ENCODE measurements at regions not wholly inside any gene's neighbourhood (a gene's known extent, or its start where the extent isn't known, plus 50 kb on each side); places are given as distances from the start of the nearest gene placed in this dataset.
A peak's percentile ranks its signal among the peaks of the same experiment; 100 is the strongest.

- DNase-seq (no peak), ATAC-seq (no peak)
- H3K27me3 Mint-ChIP-seq: peaks cover 0 to 5% (median 0%) of the 10 kb centered on the region in 5 donors
- no peaks in the 10 kb centered on the region for H3K36me3 Mint-ChIP-seq
- no peaks in the 10 kb centered on the region for H3K4me1 Mint-ChIP-seq
- POLR2A ChIA-PET: no interaction called here
- no peaks in the 10 kb centered on the region for H3K9me3 Mint-ChIP-seq
- no peak overlapping the region for H3K27ac Mint-ChIP-seq
- H3K4me3 Mint-ChIP-seq: no peak overlapping the region
Observed at GRCh38 chr12:24759155-24759554, 189.7 kb downstream of the BCAT1 start.

- no peaks in the 10 kb centered on the region for H3K4me1 Mint-ChIP-seq
- H3K36me3 Mint-ChIP-seq: no peaks in the 10 kb centered on the region
- H3K27me3 Mint-ChIP-seq: peaks cover 0 to 5% (median 0%) of the 10 kb centered on the region in 5 donors
- H3K4me3 Mint-ChIP-seq: no peak overlapping the region
- no peak overlapping the region for H3K27ac Mint-ChIP-seq
- H3K9me3 Mint-ChIP-seq: no peaks in the 10 kb centered on the region
- ATAC-seq (no peak), DNase-seq (no peak)
- POLR2A ChIA-PET: no interaction called here
Observed at GRCh38 chr12:24756479-24757024, 192.3 kb downstream of the BCAT1 start.

DNA sequence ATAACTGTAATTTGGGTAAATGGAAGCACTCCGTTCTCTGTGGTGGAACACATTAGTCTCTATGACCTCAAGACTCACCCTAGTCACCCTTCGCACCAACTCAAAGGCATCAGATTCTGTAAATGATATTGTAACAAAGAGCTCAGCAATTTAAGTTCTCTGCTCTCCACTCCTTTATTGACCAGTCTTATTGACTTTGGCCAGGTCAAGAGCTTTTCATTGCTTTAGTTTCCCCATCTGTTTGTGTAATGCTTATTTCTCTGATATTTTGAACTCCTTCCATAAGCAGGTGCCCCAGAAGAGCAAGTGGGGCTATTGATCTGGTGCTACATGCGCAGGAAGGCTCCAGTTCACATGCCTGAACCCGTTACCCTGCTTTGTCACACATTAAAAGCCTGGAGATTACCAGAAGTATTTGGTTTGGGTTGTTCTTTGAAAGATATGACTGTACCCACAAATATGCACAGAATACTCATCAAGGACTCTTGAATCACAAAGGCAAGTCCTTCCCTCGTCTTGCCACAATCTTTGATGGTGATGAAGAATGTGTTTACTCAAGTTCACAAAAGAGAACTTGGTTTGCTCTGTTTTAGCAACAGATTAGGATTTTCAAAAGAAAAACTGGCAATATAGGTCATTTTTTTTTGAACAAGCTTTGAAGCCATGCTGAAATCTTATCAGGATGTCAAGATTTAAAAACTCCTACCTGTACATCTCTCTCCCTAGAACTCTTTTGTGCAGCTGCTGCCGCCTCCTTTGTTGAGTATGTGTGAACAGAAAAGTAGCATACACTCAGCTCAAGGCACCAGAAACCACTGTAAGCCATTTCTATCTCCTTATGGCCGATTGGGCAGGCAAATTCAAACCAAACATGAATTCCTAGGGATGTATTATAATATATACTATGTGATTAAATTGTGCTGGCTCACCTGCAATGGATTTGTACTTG, 193.9 kb downstream of the BCAT1 start:
- DNase-seq (no peak), ATAC-seq (no peak)
- peaks cover 0 to 5% (median 0%) of the 10 kb centered on the region in 5 donors for H3K27me3 Mint-ChIP-seq

GRCh38 chr12:24752763-24753462, 196.0 kb downstream of the BCAT1 start:
- no peaks in the 10 kb centered on the region for H3K4me1 Mint-ChIP-seq
- no peak for ATAC-seq
- no peak overlapping the region for H3K4me3 Mint-ChIP-seq
- H3K27ac Mint-ChIP-seq: no peak overlapping the region
- no peaks in the 10 kb centered on the region for H3K36me3 Mint-ChIP-seq
- H3K27me3 Mint-ChIP-seq: peaks cover 0 to 5% (median 0%) of the 10 kb centered on the region in 5 donors
- H3K9me3 Mint-ChIP-seq: no peaks in the 10 kb centered on the region
- POLR2A ChIA-PET: no interaction called here
- DNase-seq: no peak

More for the DNA sequence above, 193.9 kb downstream of the BCAT1 start:
- Mint-ChIP-seq H3K9me3 (no peaks in the 10 kb centered on the region), H3K4me1 (no peaks in the 10 kb centered on the region), H3K27ac (no peak overlapping the region), H3K36me3 (no peaks in the 10 kb centered on the region), H3K4me3 (no peak overlapping the region)
- POLR2A ChIA-PET: no interaction called here

DNA sequence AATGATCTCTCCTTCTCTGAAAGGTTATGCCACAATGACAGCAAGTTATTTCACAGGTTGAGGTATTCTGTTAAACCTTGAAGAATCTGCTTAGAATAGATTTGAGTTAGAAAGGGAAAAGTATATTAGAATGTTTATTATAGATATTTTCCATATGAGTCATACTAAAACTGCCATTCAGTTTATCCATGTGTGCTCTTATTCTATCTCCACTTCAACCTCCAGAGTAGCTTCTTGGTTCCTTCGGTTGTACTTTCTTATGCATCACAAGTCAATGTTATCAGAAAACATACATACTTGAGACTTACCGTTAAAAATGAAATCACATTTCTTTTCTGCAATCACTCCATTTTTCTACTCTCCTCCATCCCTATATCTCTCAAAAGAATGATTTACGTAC, 197.7 kb downstream of the BCAT1 start:
- ATAC-seq (no peak), DNase-seq (no peak)
- H3K27ac Mint-ChIP-seq: no peak overlapping the region
- no peaks in the 10 kb centered on the region for H3K36me3 Mint-ChIP-seq
- no peak overlapping the region for H3K4me3 Mint-ChIP-seq
- no peaks in the 10 kb centered on the region for H3K9me3 Mint-ChIP-seq
- peaks cover 0 to 5% (median 0%) of the 10 kb centered on the region in 5 donors for H3K27me3 Mint-ChIP-seq
- POLR2A ChIA-PET: no interaction called here
- H3K4me1 Mint-ChIP-seq: no peaks in the 10 kb centered on the region

DNA sequence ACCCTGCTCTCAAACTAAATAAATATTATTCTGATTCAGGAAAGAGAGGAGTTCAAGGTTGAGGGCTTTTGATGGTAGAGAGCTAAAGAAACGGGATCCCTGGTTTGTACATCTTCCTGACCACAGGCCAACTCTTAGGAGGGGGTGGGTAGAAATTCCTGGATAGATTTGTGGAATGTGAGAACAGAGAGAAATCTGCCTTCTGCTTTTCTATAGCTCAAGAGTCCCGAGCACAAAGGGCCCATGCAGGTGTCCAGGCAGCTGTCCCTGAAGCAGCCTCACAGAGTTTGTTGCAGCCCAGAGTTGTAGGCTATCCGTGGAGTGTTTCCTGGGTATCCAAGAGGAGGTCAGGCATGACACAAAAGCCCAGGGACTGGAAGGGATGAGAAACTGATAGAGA, 198.6 kb downstream of the BCAT1 start:
- no peaks in the 10 kb centered on the region for H3K36me3 Mint-ChIP-seq
- H3K27ac Mint-ChIP-seq: no peak overlapping the region
- DNase-seq (no peak), ATAC-seq (no peak)
- POLR2A ChIA-PET: no interaction called here
- H3K9me3 Mint-ChIP-seq: no peaks in the 10 kb centered on the region
- H3K4me3 Mint-ChIP-seq: no peak overlapping the region
- H3K4me1 Mint-ChIP-seq: no peaks in the 10 kb centered on the region
- peaks cover 0 to 5% (median 0%) of the 10 kb centered on the region in 5 donors for H3K27me3 Mint-ChIP-seq

- no peaks in the 10 kb centered on the region for H3K36me3 Mint-ChIP-seq
- H3K27ac Mint-ChIP-seq: no peak overlapping the region
- DNase-seq (no peak), ATAC-seq (no peak)
- no peaks in the 10 kb centered on the region for H3K4me1 Mint-ChIP-seq
- H3K4me3 Mint-ChIP-seq: no peak overlapping the region
- no peaks in the 10 kb centered on the region for H3K9me3 Mint-ChIP-seq
- POLR2A ChIA-PET: no interaction called here
- H3K27me3 Mint-ChIP-seq: peaks cover 0 to 5% (median 0%) of the 10 kb centered on the region in 5 donors
Observed at GRCh38 chr12:24749171-24749570, 199.7 kb downstream of the BCAT1 start.

GRCh38 chr12:24748326-24748725, 200.6 kb downstream of the BCAT1 start:
- H3K27ac Mint-ChIP-seq: no peak overlapping the region
- POLR2A ChIA-PET: no interaction called here
- no peaks in the 10 kb centered on the region for H3K4me1 Mint-ChIP-seq
- no peaks in the 10 kb centered on the region for H3K9me3 Mint-ChIP-seq
- H3K36me3 Mint-ChIP-seq: no peaks in the 10 kb centered on the region
- H3K27me3 Mint-ChIP-seq: peaks cover 0 to 5% (median 0%) of the 10 kb centered on the region in 5 donors
- no peak for DNase-seq
- H3K4me3 Mint-ChIP-seq: no peak overlapping the region
- no peak for ATAC-seq

- no peak for DNase-seq
- peaks cover 0 to 9% (median 2%) of the 10 kb centered on the region in 5 donors for H3K27me3 Mint-ChIP-seq
- POLR2A ChIA-PET: no interaction called here
- ATAC-seq: no peak
- H3K4me3 Mint-ChIP-seq: no peak overlapping the region
- no peaks in the 10 kb centered on the region for H3K9me3 Mint-ChIP-seq
- no peaks in the 10 kb centered on the region for H3K36me3 Mint-ChIP-seq
- H3K4me1 Mint-ChIP-seq: peaks cover 0 to 12% (median 0%) of the 10 kb centered on the region in 4 donors
- no peak overlapping the region for H3K27ac Mint-ChIP-seq
Observed at GRCh38 chr12:24746864-24747263, 202.0 kb downstream of the BCAT1 start.

DNA sequence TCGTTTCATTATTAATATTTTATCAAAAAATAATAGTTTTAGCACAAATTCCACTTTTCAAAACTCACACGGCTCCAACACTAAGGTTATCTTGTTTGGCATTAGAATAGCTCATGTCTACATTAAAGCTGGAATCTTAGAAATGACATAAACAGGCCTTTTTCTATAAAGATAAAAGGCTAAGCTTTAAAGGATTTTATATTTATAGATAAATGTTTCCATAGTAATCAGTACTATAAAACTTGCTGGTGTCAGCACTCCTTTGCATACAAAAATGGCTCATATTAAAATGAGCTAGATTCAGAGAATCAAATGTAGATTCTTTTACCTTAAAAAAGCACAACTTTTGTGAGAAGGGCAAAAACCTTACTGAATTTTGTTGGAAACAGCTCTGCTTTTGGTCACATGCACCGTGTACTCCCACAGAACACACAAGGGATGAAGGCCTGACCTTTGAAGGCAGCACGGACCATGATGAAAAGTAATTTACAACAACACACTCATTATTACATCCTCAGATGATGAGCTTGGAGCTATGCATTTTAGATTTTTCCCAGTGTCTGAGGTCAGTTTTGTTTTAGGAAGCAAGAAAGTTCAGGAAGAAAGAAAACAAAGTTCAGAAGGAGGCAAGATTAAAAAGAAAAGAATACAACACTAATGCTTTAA, 202.8 kb downstream of the BCAT1 start:
- Mint-ChIP-seq H3K9me3 (no peaks in the 10 kb centered on the region), H3K27me3 (peaks cover 0 to 9% (median 2%) of the 10 kb centered on the region in 5 donors), H3K36me3 (no peaks in the 10 kb centered on the region), H3K4me3 (no peak overlapping the region), H3K27ac (no peak overlapping the region), H3K4me1 (peaks cover 0 to 17% (median 0%) of the 10 kb centered on the region in 4 donors)
- POLR2A ChIA-PET: no interaction called here
- ATAC-seq (no peak), DNase-seq (no peak)

DNA sequence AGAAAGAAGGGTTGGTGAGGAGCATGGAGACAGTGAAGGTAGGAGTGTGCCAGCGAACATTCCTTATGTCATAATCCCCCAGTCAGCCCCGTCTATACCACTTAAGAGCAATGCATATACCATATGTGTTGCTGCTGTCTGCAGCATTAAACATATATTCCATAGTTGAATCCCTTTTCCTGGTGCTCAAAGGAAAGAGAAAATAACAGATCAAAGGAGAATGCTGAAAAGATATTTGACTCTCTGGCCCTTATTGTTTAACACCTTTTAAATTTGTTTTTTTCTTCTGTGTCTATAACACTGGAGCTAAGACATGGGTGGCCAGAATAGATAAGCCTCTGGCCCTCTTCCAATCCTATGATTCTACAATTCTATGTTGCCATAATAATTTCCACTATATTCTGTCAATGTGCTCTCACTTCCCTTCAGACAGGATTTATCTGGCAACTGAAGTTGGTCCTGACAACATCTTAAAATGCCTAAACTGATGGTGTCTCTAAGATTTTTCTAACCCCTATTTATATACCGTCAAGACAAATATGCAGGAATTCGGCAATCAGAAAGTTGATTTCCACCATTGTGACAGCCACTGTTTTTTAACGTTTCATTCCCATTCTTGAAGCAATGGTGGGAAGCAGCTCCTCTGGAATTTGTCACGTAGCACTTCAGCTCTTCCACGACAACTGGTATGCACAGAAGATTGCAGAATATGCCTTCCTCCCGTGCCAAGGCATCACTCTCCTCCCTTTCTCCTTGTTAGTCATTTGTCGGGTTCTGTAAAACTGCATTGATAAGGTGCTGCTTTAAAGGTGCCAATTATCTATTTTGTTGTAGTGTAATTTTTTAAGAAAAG, 204.7 kb downstream of the BCAT1 start:
- ATAC-seq: no peak
- POLR2A ChIA-PET: no interaction called here
- H3K4me3 Mint-ChIP-seq: no peak overlapping the region
- H3K4me1 Mint-ChIP-seq: peaks cover 0 to 26% (median 0%) of the 10 kb centered on the region in 4 donors
- peaks cover 0 to 9% (median 2%) of the 10 kb centered on the region in 5 donors for H3K27me3 Mint-ChIP-seq
- no peak for DNase-seq
- no peaks in the 10 kb centered on the region for H3K36me3 Mint-ChIP-seq
- no peak overlapping the region for H3K27ac Mint-ChIP-seq
- H3K9me3 Mint-ChIP-seq: no peaks in the 10 kb centered on the region

- POLR2A ChIA-PET: no interaction called here
- Mint-ChIP-seq H3K36me3 (no peaks in the 10 kb centered on the region), H3K27me3 (peaks cover 0 to 9% (median 2%) of the 10 kb centered on the region in 5 donors), H3K4me1 (peaks cover 0 to 31% (median under 1%) of the 10 kb centered on the region in 4 donors), H3K4me3 (no peak overlapping the region), H3K9me3 (no peaks in the 10 kb centered on the region), H3K27ac (no peak overlapping the region)
- ATAC-seq: no peak
- peak in 1 of 10 donors; percentile 18 for DNase-seq
Observed at GRCh38 chr12:24742378-24742777, 206.5 kb downstream of the BCAT1 start.
